GM18861 (cell line): ENCODE measurements at regions not wholly inside any gene's neighbourhood (a gene's known extent, or its start where the extent isn't known, plus 50 kb on each side); places are given as distances from the start of the nearest gene placed in this dataset.

Source experiments
- ATAC-seq: cut with Tn5 transposase; IDR thresholded peaks from one replicate; pipeline ENCODE4 v1.9.1; 2021; ENCODE audit not compliant: unreplicated experiment

DNA sequence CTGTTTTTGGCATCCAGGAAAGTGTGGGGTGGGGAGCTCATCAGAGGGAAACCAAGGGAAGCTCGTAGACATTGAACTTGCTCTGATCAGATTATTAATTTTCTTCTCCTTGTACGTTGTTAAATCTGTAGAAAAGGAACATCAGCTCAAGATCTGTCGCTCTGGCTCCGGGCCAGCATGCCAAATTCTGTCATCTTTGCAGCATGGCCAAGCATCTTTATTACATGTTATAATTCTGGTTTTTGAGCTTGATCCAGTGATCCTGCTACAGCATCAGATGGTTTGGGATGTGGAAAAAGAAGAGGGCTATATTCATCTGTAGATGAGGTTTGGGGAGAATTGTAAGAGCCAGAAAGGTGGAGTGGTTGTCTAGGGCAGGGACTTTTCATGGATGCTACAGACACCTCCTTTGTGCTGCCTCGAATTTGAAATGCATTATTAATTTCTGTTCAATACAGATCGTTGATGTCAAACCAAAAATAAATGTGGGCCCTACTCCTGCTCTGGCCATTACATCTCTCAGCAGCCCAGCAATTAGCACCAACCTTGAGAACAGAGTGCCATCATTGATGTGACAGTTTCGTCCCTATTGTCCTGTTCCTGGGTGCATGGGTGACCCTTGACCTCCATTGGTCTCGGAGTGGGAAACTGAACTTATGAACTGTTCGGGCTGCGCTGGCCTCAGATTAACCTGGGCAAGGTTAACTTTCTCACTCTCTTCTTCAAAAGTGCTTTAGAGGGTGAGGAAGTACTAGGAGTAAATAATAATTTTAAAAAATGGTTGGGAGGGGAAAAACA lies 250.8 kb downstream of the SOX4 start:
- ATAC-seq: no peak

DNA sequence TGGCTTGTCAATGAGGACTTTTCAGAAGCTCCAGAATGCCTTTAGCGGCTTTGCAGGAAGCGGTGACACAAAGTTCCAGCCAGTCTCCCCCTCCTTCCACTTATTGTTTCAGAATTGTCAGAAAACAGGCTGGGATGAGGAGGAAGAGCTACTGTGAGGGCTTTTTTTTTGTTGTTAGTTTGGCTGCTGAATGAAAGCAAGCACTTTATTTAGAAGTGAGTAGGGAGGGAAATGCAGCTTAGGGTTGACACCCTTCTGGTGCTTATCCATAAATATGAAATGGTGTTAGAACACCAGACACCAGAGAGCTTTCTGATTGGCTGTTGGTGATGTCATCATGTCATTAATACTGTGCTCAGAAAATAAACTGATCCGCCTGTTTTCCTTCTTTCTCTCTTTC lies 251.5 kb downstream of the SOX4 start:
- ATAC-seq: no peak

DNA sequence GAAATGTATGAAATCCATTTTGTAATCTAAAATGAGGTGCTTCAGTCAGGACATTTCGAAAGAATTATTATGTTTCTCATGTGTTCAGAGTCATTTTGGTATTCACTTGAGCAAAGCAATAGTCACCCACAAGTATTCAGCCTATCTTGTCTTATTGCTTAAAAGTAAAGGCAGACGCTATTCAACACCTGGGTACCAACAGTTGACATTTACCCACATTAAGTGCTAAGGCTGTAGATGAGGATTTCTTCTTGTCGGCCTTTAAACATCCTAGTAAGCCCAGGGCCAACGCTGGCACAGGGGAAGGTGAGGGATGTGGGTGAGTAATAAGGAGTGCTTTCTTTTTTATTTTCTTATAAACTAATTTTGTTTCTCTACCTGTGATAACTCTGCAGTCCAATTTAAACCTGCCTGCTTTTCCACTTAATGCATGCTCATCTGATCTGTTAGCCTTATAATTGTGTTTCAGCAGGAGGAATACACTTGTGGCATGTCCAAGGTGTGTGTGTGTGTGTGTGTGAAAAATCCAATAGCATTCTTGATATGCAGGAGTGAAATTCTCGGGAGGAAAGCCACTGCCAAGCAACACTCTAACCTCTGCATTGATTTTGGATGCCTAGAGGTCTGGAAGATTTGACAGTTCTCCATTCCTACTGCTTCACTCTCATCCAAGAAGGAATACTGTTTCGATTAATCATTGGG lies 252.0 kb downstream of the SOX4 start:
- ATAC-seq: no peak

DNA sequence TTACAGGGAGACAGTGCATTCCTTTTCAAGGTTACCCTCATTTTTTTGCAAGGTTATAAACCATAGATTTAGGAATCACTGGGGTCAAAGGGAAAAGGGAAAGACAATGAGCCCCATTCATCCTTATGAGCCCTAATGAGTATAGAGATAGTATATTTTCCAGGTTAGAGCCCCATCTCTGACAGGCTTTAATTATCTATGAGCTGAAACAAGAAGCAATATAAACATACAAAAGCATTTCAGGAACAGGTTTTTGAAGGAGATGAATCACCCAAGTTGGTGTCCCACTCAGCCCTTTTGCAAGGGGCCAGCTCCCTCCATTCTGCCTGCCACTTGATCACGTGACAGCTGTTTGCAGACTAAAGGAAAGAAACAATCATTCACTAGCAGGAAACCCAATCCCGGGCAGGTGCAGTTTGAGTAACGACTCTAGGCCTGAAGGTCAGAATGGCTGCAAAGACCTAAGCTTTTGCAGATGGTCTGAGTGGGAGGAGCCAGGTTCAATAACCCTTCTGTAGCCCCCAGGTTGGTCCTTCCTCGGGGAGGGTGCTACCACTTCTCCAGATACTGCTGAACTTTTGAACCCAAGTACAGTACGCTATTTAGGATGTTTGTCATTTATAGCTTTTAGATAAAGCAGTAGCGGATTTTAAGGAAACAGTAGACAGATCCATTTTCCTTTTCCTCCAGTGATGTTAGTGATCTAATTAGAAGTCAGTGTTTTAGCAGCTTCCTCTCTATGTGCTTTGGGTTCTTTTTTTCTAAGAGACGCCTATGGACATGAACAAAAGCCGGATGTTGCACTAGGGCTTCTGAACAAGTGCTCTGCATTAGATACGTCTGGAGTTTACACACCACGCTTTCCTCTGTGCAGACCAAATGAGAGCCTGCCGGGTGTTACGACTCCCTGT lies 253.2 kb downstream of the SOX4 start:
- ATAC-seq: no peak

DNA sequence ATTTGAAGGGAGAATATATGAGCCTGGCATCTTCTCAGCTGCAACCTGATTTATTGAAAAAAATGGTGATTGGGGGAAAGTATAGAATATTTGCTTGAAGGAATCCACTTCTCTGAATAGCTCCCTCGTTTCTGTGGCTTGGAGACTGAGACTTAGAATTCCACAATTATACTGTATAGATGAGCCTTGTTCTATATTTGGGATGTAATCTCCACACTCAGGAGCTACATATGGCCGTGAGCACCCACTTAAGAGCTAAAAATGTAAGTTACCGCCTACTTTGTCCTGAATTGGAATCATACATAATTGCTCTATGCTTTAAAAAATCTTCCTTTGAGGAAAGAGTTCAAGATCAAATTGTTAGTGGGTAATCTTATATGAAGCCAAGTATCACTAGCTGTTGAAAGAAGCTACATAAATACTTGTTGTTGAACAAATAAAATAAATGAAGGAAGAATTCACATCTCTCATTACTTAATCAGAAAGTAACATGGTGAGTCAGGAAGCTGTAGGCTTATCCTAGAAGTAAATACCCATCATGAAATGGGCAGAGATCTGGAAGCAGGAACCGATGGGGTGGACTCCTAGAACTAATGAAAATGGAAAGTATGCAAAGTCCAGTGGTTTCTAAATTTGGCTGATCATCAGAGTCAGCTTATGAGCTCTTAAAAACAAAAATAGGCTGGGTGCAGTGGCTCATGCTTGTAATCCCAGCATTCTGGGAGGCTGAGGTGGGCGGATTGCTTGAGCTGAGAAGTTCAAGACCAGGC lies 254.3 kb downstream of the SOX4 start:
- no peak for ATAC-seq

DNA sequence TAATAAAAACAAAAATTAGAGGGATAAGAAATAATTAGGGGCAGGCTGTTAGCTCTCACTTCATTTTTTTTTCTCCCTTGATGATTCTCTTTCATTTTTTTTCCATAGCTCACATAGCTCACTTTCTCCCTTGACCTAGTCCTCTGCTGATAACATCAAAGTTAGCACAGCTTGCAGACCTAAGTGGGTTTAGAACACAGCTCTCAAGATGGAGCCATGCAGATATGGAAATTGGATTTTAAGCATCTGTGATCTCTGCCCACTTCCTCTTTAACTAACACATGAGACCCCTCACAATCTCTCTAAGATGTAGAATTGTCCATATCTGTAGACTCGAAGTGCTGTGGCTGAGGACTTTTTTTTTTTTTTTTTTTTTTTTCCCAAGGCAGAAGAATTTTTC lies 257.1 kb downstream of the SOX4 start:
- no peak for ATAC-seq

DNA sequence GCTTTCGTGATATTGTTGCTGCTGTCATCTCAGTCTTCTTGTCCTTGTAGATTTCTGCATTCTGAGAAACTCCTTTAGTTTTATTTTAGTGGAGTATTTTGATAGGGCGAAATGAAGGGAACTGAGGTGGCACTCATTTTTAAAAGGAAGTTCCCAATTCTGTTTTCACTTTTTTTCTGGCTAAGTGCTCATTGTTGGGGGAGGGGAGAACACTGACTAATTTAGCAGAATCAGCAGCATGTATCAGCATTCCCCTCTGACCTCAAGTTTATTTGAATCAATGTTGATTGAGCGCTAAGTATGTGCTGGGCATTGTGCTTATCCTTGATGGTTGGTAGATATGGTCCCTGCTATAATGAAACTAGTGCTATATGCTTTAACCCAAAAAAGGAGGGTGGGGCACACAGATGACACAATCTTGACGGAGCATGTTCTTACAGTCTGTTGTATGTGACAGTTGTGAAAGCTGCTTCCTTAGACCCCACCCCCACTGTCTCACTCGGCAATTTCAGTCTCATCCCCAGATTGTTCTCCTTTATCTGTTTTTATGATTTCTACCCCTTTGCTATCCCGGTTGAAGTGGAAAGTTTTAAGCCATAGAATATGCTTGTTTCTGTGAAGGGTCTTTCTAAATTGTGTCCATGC lies 262.4 kb downstream of the SOX4 start:
- no peak for ATAC-seq

DNA sequence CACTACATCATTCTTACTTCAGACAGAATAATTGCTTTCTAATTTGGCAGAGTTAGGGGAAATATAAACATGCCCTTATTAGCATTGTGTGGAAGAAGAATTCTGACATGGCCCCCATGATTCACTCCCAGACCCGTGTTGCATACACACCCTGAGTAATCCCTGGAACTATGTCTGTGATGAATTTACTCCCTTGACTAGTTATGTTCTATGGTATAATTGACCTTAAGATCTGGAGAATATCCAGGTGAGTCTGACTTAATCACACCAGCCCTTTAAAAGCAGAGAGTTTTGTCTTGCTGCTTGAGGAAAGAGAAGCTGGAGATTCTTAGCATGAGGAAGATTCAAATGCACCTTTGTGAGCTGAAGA lies 262.9 kb downstream of the SOX4 start:
- no peak for ATAC-seq

DNA sequence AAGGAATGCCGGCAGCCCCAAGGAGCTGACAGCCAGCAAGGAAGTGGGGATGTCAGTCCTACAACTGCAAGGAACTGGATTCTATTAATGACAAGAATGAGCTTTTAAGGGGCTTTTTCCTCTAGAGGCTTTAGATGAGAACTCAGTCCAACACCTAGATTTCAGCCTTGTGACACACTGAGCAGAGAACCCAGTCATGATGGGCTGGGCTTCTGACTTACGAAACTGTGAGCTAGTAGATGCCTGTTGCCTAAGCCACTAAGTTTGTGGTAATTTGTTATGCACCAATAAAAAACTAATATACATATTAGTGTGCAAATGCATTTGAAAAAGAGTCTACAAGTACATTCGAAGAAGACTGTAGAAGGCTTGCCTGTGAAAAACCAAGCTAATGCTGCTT lies 263.3 kb downstream of the SOX4 start:
- ATAC-seq: no peak

DNA sequence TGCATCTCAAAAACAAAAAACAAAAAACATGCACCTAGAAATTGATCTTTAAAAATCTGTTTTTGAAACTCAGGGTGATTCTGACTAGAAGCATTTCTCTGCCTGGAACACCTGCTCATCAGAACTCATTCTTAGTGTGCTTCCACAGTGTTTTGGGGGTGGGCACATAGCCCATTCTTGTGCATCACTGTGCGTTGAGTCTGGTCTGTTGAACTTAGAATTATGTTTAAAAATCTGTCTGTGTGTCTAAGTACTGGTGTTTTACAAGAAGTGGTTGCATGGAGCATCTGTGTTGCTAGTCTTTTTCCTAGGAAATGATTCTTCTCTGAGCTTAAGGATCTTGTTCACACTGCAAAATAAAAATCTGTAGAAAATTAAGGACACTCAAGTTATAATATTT lies 264.5 kb downstream of the SOX4 start:
- ATAC-seq: no peak

DNA sequence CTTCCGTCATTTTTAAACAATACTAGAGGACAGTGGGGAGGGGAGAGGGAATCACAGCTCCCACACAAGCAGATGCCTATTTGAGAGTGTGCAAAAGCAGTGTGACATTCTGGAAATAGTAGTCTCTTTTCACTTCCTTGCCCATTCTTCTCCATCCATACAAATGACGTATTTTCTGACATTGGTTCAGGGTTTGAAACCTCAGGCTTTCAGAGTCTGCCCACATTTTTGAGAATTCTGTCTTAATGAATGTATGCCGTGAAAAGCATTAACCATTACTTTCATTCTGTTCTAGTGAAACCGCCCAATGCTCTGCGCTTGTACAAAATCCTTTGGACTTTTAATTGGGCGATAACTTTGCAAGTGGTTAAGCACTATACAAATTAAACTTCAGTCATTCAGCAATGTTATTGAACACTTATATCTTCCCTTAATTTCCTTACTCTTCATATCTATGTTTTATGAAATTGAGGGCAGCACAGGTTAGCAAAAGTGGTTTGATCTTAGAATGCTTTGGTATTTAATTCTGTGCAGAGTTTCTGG lies 265.7 kb downstream of the SOX4 start:
- no peak for ATAC-seq

DNA sequence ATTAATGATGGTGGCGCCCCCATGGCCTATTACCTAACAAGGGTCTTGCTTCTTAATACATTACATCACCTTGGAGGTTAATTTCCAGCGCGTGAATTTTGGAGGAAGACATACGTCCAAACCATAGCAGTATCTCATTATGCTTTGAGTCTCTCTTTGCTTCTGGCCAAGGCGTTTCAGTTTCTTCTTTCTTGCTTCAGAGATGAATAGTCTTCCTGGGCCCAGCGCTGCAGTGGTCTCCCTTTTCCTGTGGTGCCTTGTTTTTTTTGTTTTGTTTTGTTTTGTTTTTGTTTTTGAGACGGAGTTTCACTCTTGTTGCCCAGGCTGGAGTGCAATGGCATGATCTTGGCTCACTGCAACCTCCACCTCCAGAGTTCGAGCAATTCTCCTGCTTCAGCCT lies 268.4 kb downstream of the SOX4 start:
- ATAC-seq: no peak

DNA sequence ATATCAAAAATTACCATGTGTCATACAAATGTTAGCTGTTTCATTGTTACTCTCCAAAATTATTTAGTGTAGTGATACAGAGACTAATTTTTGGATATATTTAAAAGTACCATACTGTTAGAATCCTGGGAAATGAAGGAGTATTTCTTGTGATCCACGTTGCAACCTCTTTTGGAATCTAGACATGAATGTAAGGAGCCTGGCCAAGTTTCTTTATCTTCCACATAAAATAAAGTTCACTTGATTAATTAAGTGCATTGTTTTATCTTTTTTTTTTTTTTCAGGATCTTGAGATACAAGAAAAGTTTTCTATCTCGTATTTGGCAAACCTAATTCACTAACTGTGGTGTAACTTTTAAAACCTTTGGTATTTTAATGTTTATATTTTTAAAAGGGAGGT lies 270.7 kb downstream of the SOX4 start:
- ATAC-seq: no peak

DNA sequence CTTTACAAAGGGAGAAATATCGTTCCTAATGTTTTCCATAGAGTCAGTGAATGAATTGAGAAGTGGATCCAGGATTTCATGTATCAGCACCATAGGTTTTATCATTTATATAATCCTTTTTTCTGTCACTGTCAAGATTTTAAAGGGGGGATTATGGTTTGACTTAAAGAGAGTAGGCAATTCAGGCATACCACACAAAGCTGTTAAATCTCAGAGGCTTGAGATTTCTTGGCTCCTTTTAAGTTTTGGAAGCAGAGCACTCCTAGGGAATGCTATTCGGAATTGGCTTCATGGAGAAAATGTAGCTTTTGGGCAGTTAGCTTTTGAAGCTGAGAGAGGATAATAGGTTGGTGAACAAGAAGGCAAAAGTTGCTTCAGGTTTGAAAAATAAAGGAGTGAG lies 274.7 kb downstream of the SOX4 start:
- ATAC-seq: no peak

DNA sequence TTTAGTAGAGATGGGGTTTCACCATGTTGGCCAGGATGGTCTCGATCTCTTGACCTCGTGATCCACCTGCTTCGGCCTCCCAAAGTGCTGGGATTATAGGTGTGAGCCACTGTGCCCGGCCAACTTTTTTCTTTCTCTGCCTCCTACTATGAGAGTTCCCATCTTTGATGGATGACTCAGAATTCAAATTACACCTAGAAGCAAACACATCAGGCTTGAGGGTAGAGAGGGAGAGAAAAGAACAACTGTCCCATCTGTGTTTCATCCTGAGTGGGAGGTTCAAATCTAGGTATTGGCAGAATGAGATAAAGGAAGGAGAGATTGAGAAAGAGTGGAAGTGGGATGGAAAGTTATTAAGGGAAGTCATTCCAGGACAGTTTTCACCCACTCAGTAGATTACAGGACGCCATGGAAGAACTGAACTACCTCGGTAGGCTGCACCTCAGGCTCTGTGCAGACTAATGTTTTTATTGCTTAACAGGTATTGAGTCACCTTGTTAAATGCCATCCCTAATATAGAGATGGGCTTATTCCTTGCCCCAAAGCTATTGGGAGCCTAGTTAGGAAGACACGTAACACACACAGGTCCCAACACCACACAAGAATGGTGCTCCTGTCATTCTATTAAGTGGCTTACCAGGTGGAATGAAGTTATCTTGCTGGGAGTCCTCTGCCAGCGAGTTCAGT lies 275.7 kb downstream of the SOX4 start:
- ATAC-seq: no peak

DNA sequence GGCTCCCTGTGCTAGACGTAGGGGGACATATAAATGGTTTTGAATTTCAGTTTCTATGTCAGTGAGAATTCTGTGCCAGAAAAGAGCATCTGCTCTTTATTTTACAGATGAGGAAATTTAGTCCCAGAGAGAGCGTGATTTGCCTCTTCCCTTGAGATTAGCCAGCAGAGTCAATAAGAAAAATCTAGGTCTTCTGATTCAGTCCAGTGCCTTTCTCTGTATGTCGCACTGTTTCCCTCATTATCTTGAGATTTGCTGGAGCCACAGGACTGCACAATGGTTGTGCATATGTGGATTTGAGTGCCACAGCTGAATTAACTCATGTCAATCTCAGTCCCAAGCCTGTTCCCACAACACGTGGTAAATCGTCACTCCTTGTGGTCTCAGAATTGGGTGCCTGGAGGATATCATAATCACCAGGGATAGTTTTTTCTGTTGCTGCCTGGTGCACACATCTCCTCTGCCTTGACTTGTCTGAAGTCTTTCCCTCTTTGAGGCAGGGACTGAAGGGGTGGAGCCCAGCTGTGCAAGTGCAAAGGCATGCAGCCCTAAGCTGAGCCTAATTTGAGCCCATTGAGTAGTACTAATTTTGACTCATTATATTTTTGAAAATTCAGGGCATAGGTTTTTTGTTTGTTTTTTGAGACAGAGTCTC lies 276.7 kb downstream of the SOX4 start:
- ATAC-seq: no peak

DNA sequence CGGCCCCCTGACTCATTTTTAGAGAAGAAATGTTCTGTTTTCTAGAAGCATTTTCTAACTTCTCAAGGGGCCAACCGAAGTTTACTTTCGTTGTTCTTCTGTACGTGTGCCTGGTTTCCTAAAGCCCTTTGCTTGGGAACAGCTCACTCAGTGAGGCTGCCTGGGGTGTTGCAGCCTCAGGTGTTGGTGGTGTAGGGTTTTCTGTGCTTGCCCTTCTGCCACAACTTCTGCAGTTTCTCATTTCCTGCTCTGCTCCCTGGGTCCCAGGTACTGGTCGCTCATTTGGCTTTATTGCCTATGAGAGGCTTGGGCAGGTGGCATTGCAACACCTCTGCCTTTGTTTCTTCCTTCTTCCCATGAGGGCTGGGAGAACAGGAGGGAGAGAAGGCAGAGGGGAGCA lies 278.3 kb downstream of the SOX4 start:
- no peak for ATAC-seq

DNA sequence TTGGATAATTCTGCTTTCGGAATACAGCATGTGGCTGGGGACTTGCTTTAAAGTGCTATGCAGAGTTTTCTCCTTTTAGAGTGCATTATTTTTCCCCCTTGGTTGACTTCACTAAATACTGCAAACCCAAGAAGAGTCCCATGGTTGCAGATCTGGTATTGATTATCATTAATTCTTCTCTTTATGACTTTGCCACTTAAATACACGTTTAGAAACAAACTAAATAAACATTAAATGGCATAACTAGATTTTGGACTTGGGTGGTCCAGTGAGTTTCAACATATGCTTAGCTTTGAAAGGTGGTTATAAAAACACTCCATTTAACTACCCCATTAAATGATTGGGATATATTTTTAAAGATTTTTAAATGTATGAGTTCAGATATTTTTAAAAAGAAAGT lies 279.2 kb downstream of the SOX4 start:
- ATAC-seq: no peak

DNA sequence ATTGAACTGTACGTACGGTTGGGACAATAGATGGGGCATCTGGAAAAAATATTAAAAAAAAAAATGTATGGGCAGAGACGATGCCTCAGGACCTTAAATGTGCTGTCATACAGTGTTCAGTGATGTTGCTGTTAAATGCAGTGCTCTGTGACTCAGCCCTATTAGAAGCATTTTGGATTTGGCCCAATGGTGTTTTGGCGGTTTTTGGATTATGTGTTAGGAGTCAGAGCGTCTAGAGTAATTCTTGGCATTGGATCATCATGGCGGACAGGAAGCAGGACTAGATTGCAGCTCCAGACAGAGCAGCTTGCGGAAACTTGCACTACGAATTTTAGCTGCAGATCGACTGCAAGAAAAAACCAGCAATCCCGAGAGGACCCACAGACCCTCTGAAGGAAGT lies 280.0 kb downstream of the SOX4 start:
- no peak for ATAC-seq
